NOMO-1 treated with dmso at 0.1 percent for 144 hours (cell line): ENCODE measurements at regions not wholly inside any gene's neighbourhood (a gene's known extent, or its start where the extent isn't known, plus 50 kb on each side); places are given as distances from the start of the nearest gene placed in this dataset.
"Not testable (repeated sequence)": the region's sequence is repeated elsewhere in the genome, so short reads cannot be mapped to it uniquely, and the experiment has no call there.

ENCODE experiments used
- DNase-seq: peaks from one replicate; lab custom pipeline; 2025; ENCODE audit not compliant: unreplicated experiment; lab: John Stamatoyannopoulos, UW

DNA sequence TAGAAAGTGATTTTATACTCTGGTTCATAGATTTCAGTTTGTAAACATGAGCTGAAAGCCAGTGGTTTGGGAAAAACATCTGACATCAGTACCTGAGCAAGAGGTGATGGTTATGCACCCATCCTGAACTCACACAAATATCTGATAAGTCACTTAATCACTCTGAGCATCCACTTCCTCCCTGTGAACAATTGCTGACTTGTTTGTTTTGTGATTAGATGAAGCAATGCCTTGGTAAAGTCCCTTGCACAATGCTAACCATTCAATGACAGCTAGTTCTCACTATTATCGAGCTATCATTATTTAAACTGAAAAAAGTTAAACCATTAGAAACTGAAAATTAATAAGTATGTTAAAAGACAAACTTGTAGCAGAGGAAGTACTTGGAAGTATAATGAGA, 303.0 kb downstream of the PLOD2 start:
- no peak for DNase-seq

DNA sequence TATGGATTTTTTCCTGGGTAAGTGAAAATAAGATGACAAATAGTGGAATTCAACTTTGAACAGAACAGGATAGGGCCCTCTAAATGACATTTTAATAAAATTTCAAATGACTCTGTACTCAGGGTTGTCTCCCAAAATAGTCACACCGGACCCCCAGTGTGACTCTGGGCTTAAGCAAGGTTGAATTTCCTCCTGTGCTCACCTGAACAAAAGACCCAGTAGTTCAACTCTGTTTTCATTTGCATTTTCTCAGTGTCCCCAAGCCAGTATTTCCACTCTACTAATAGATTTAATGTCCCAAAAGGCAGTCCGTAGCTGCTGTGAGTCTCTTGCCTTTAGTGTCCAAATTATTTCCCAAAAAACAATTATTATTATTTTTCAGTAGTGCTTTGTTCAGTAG, 296.6 kb downstream of the PLOD2 start:
- DNase-seq, result no peak

DNA sequence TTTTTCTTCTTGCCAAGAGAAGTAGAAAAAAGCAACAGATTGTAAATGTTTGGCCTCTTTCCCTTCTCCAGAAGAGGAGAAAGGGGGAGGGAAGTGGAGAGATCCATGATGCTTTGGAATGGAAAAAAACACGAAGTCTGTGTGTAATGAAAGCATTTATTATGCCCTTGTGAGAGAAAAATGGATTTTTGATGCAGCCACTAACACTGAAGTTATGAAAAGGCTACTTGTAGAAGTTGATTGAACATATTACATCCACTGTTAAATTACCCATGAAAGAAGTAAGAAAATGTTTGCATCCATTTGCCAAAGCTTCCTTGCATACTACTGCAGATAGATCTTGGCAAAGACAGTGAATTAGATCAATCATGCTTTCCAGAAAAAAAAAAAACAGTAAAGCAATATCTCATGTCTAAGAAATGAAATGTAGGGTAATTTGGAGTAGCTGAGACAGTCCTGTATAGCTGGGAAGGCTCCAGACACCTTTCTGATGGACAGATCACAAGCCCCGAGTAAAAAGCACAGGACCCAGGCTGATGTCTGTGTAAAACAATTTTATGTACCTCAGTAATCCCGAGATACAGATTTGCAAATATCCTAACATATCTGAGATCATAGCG, 295.5 kb downstream of the PLOD2 start:
- no peak for DNase-seq

DNA sequence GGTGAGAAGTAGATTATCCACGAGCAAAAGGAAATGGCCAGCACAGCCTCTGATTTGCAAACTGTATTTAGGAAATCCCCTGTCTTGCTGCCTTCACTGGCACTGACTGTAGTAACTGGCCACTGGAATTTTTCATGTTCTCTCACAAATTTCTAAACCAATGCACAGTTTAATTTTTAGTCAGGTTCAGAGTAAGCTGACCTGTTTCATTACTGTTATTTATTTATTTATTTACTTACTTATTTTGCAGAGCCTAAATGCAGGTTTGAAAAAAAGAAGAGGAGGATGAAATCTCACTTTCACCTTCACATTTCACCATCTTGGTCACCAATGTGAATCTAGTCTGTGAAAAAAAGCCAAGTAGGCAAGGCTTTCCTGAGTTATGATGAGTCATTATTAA, 291.0 kb downstream of the PLOD2 start:
- no peak for DNase-seq

DNA sequence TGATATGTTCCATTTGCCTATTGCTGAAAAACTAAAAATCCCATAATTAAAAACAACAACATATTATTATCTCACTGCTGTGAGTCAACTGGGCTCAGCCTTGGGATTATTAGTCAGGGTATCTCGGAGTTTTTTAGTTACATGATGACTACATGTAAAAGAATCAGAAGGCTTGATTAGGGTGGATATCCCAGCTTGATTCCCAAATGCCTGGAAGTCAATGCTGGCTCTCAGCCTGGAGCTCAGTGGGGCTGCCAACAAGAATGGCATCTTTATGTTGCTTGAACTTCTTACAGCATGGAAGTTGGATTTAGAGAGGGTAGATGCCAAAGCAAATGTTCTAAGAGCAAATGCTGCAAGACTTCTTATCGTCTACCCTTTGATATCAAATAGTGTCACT, 278.5 kb downstream of the PLOD2 start:
- no peak for DNase-seq

DNA sequence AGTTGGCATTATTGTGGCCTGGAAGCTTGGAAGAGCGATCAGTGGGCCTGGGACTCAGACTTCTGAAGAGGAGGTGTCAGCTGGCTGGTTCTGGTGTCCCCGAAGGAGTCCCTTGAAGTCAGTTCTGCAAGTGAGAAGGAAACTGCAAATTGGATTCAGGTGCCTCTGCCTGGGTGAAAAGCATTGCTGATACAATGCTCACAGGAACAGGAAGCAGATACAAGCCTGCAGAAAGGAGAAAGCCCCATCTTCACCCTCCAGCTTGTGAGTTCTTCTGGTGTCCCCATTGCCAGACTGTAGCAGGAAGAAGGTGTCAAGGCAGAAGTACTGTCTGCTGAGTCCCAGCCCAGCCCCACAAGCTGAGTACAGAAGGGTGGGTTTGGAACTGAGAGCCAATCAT, 271.3 kb downstream of the PLOD2 start:
- no peak for DNase-seq

DNA sequence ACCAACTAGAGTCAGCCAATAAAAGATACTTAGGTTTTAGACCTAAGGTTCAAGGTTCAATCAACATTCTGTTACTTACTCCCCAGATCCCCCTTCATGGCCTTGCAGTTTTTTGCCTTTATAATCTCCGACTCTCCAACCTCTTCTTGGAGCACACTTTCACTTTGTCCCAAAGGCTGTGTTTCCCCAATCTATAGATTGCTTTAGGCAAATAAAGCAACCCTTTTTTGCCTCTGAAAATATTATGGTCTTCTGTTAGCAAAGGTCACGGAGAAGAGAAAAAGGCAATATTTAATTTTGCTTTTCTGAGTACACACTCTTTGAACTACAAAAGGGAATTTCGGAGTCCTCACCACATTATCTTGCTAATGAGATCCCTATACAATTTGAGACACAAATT, 268.1 kb downstream of the PLOD2 start:
- DNase-seq, result no peak

DNA sequence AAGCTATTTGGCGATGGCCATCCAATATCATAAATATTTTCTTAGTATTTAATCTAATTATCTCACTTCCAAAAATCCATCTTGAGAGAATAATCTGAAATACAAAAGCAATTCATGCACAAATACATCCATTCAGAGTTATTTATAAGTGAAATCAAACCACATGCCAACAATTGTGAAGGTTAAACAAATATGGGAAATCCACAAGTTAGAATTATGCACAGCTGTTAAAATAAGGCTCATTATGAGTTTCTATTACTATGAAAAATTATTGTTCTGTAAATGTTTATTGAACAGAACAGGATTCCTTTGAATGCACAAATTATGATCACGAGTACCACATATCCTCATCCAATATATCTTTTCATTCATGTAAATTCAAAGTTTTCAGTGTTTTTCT, 267.7 kb downstream of the PLOD2 start:
- no peak for DNase-seq

DNA sequence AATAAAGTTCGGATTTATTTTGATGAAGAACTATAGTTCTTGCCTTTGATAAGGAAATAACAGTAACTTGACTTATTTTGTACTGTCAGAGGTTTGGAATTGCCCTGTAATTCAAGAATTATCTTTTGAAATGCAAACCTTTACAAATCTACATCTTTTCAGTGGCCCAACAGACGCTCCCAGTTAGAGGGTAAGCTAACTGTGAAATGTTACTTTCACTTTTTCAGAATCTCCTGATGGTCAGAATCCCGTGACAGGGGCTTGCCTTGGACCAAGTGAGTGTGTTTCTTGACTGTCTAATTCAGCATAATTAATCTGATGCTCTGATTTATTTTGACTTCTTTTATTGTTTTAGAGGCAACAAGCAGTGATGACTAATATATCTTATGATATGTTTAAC, 262.5 kb downstream of the PLOD2 start:
- no peak for DNase-seq

DNA sequence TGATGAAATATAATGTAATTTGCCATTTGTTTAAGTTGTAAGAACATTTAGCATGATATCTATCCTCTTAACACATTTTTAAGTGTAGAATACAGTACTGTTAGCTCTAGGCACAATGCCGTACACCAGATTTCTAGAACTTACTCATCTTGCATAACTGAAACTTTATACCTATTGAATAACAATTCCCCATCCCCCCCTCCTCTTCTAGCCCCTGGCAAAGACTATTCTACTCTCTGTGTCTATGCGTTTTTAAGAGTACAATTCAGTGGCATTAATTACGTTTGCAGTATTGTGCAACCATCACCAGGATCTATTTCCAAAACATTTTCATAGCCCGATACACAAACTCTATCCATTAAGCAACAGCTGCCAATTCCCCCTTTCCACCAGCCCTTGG, 261.7 kb downstream of the PLOD2 start:
- DNase-seq, result no peak

DNA sequence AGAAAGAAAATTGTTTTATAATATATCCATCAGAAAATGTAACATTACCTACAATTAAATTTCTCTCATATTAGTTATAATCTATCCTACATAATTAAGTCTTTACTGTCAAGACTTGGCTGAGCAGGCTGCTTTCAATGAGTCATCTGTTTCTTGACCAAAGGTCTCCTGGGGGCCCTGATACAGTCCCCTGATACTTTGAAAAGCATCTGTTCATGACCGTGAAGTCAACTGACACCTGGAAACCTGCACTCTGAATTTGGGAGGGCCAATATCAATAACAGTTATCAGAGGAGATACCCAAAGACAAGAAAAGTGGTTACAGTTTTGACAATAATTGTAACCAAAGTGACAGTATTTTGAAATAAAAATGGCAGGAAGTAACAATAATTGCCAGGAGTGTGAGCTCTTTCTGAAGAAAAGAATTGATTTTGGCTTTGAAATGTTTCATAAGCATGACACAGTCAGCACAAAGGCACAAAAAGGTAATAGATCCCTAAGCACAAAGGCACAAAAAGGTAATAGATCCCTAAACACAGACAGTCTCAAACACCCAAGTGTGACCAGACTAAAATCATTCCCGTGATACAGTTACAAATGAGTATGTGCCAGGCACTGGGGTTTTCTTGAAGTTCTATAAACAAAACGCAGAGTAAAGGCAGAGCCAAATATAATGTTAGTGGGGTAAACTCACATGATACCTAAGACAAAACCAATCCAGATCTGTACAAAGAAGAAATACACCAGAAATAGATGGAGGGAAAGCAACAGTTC, 260.7 kb downstream of the PLOD2 start:
- no peak for DNase-seq

DNA sequence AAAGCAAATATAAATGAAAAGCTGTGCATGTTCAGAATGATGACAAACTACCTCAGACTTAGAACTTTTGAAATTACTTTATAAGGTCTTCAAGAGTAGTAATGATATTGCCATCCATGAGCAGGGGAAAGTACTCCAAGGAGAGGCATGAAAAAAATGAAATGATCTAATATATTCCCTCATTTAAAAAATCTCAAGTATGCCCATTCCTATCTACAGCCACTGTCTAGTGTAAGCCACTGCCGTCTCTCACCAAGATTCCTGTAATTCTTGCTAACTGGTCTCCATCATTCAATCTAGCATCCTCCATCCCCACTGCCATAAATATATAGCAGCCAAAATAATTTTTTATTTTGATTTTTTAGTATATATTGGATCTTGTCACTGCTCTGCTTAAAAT, 258.8 kb downstream of the PLOD2 start:
- no peak for DNase-seq

DNA sequence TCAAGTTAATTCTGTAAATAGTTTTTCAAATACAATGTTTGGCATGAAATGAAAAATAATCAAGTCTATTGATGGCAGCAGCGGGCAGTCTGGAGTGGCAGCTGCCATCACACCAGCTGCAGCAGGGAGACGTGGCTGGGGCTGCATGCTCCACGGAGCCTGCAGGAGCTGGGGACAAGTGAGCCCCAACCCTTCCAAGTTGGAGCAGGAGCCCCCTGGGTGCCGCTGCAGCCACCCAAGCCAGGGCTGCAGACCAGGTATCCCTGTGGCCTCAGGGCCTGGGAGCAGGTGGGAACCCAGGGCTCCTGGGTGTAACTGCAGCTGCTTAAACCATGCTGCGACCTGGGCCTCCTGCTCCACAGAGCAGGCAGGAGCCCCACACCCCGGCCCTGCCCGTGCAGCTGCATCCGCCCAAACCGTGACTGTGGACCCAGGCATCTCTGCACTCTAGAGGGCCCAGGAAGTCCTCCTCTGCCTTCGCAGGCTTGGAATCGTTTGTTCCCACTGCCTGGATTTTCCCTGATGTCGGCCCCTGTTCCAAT, 257.4 kb downstream of the PLOD2 start:
- DNase-seq, result no peak

DNA sequence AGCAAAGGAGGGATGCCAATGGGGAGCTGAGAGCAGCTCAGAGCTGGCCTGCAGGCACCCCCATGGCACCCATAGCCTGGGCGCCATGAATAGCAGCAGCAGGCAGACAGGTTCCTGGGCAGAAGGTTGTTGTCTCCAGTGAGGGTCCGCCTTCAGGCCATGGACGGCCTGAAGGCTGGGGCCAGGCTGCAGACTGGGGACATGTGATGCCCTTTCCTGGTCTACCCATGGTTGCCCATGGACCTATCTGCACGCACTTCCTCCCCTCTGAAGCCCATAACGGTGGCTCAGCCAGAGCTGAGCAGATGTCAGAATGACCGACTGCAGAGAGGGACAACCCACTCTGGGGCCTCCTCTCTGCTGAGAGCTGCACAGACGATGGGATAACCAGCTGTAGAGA, 256.8 kb downstream of the PLOD2 start:
- DNase-seq, result no peak

DNA sequence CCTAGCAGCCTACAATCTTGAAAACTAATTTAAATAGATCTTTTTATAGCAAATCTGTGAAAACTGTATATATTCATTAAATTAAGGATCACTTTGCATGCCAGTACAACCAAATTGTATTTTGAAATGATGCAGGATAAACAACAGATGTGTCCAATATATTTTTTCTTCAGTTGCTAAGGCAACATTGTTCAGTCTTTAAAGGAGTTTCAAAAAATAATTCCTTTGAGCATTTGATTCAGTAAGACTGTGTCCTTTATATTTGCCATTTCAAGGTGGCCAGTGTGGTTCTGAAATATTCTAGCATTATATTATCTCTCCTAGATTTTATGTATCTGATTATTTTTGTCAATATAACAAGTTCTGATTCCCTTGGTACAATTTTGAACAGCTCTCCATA, 254.7 kb downstream of the PLOD2 start:
- DNase-seq, result no peak

DNA sequence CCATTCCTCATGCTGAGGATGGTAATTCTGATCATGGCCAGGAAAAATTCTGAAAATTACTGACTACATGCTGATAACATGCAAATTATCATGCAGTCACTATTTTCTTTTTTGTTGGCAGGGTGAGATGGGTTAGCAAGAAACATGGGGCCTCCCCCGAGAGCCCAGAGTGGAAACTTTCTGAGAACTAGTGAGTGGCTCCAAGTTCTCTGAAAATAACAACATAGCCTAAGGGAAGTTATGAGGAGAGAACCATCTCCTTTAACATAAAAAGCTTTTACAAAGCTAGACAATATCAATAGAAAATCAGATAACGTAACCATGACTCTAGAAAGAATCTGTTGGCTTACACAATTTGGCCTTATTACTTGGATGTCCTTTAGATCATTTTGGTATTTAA, 254.2 kb downstream of the PLOD2 start:
- DNase-seq, result no peak

DNA sequence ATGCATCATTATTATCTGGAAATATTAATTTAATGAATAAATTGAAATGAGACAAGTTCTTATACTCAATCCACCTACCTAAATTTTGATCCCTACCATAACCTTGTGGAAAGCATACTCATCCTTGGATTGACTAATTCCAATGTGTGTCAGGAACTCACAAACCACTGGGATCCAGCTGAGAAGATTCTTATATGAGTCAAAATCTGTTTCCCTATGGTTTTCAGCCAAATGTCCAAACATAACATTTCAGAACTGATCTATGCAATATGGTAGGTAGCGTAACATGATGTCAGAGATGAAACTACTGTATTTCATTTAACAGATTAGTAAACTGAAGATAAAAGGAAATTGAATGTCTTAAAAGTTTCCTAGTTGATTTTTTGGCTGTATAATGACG, 250.0 kb downstream of the PLOD2 start:
- no peak for DNase-seq

DNA sequence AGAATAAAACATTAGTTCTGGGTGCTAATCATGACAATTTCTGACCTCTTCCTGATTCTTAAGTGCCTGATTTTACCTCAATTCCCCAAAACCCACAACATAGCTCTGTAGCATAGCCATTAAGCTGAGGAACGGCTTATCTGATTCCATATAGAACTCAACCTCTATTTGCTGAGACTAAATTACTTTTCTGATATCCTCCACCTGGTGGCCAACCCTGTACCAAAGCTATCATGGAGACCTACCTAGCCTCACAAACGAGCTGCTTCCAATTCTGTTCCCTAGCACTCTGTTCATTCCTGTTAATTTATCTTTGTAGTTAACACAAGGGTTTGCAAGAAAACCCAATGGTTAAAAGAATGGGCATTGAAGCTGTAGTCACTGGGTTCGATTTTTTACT, 245.2 kb downstream of the PLOD2 start:
- DNase-seq, result no peak

DNA sequence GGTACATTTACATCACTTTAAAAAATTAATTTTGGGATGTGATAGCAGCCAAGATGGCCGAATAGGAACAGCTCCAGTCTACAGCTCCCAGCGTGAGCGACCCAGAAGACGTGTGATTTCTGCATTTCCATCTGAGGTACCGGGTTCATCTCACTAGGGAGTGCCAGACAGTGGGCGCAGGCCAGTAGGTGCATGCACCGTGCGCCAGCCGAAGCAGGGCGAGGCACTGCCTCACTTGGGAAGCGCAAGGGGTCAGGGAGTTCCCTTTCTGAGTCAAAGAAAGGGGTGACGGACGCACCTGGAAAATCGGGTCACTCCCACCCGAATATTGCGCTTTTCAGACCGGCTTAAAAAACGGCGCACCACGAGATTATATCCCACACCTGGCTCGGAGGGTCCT, 233.2 kb downstream of the PLOD2 start:
- not testable (repeated sequence) for DNase-seq

DNA sequence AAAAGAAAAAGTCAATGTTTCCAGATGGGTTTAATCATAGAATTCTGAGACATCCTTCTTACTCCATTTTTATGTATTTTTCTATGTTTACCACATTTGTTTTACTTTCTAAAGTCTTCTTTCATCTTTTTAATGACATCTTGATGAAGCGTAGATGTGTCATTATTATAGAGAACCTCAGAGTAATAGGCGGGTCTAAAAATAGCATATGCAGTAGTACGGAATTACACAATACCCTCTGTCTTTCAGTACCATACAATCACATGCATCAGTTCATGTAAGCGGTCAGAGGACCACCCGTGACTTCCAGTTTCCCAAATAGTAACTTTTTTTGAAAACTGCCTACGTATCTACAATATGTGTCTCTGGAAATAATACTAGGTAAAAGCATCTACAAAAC, 224.0 kb downstream of the PLOD2 start:
- no peak for DNase-seq

DNA sequence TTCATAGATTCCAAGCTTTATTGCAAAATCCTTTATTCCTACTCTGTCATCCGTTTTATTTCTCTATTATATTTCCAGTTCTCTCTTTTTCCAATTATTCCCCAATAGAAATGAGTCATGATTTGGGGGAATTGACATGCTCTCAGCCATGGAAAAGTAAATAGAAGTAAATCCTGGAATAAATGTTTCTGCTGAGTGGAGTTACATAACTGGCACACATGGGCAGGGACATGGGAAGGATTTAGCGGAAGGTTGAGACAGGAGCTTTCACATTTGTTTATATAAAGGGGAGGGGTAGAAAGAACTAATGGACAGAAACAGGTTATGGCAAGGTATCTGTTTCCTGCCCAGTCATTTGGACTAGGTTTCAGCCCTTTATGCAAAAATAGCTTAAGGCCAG, 221.6 kb downstream of the PLOD2 start:
- DNase-seq, result no peak

DNA sequence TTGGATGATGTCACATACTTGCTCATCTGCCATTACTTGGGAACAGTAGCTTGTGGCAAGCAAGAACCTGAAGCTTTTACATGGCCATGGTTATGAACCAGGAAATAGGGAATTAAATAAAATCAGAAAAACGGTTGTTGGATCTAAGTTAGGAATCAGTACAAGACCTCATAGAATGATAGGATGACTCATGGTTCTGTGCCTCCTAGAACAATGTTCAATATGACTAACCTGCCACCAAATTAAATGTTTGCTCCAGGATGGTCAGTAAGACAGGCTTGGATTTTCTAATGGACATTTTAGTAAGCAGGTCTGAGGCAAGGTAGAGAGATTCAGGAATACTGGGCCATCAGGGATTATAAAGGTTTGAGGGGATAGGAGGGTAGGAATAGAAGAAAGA, 218.9 kb downstream of the PLOD2 start:
- no peak for DNase-seq

DNA sequence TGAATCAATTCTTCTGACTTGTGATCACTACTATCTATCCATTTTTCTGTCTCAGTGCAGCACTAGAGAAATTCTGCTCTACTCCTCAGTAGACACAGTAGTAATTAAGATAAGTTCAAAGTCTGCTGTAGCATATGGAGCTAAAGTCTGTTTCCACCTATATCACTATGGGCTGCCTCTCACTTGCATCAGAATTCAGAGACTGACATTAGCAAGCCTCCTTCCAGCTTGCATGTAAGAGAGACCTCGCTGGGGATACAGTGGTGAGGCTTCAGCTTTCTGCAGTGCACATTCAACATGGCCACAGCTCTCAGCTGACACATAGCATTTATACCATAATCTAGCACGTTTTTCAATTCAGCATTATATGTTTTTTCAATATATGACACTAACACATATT, 217.0 kb downstream of the PLOD2 start:
- DNase-seq, result no peak
